RWPE2 (cell line): ENCODE measurements at regions not wholly inside any gene's neighbourhood (a gene's known extent, or its start where the extent isn't known, plus 50 kb on each side); places are given as distances from the start of the nearest gene placed in this dataset.

Experiments
- ATAC-seq: fragments of 200-7000 bp; cut with Tn5 transposase; 3 replicates; pipeline ENCODE4 v1.9.1; 2021; ENCODE audit warnings: low read depth
- DNase-seq: peaks from one replicate; pipeline ENCODE4 v3.0.0-alpha.2; 2020; ENCODE audit warnings: low spot score
- H3K27ac ChIP-seq: fragments of 450-650 bp; 2 replicates; pipeline ENCODE4 v1.5.1; 2017; ENCODE audit warnings: mild to moderate bottlenecking; ENCODE audit not compliant: poor library complexity, severe bottlenecking
- H3K27me3 ChIP-seq: fragments of 250-450 bp; sonication (Bioruptor Pico); 2 replicates; pipeline ENCODE4 v1.5.1; 2021; ENCODE audit warnings: mild to moderate bottlenecking, moderate library complexity; ENCODE audit not compliant: insufficient read depth, poor library complexity, severe bottlenecking
- H3K36me3 ChIP-seq: fragments of 250-450 bp; sonication (Bioruptor Pico); 2 replicates; pipeline ENCODE4 v1.5.1; 2020; ENCODE audit warnings: low read depth, mild to moderate bottlenecking, moderate library complexity
- H3K4me1 ChIP-seq: fragments of 250-450 bp; sonication (Bioruptor Pico); 2 replicates; pipeline ENCODE4 v1.5.1; 2021; ENCODE audit warnings: mild to moderate bottlenecking, moderate library complexity; ENCODE audit not compliant: insufficient read depth, poor library complexity, severe bottlenecking
- H3K4me3 ChIP-seq: fragments of 250-450 bp; sonication (Bioruptor Pico); 2 replicates; pipeline ENCODE4 v1.5.1; 2021; ENCODE audit warnings: mild to moderate bottlenecking, moderate library complexity; ENCODE audit not compliant: severe bottlenecking
- H3K9me3 ChIP-seq: fragments of 250-450 bp; sonication (Bioruptor Pico); 2 replicates; pipeline ENCODE4 v1.5.1; 2021; ENCODE audit warnings: mild to moderate bottlenecking, moderate library complexity; ENCODE audit not compliant: severe bottlenecking
- CTCF ChIP-seq: fragments of 450-650 bp; IDR thresholded peaks from one replicate; pipeline ENCODE4 v1.5.1; 2017; ENCODE audit warnings: mild to moderate bottlenecking, moderate library complexity; ENCODE audit not compliant: poor library complexity, severe bottlenecking

- Histone ChIP-seq H3K27ac (no peak overlapping the region), H3K36me3 (no peaks in the 10 kb centered on the region), H3K4me3 (no peak overlapping the region), H3K27me3 (no peaks in the 10 kb centered on the region), H3K9me3 (no peaks in the 10 kb centered on the region), H3K4me1 (no peaks in the 10 kb centered on the region)
- DNase-seq (no peak), ATAC-seq (no peak)
- no peak for TF ChIP-seq CTCF
These were observed 105.9 kb upstream of the ID2 start for GRCh38 chr2:8575834-8576423.

GRCh38 chr2:8576525-8577167, 105.2 kb upstream of the ID2 start:
- no peak for DNase-seq
- Histone ChIP-seq H3K4me1 (no peaks in the 10 kb centered on the region), H3K4me3 (no peak overlapping the region), H3K27me3 (no peaks in the 10 kb centered on the region), H3K27ac (no peak overlapping the region), H3K9me3 (no peaks in the 10 kb centered on the region), H3K36me3 (no peaks in the 10 kb centered on the region)
- no peak for TF ChIP-seq CTCF
- ATAC-seq: no peak

- Histone ChIP-seq H3K4me3 (no peak overlapping the region), H3K4me1 (no peaks in the 10 kb centered on the region), H3K27ac (no peak overlapping the region), H3K27me3 (no peaks in the 10 kb centered on the region), H3K9me3 (no peaks in the 10 kb centered on the region), H3K36me3 (no peaks in the 10 kb centered on the region)
- no peak for ATAC-seq
- TF ChIP-seq CTCF: no peak
- DNase-seq: no peak
These were observed 104.3 kb upstream of the ID2 start for GRCh38 chr2:8577573-8577972.

GRCh38 chr2:8578335-8579244, 103.3 kb upstream of the ID2 start:
- Histone ChIP-seq H3K27me3 (no peaks in the 10 kb centered on the region), H3K4me3 (no peak overlapping the region), H3K9me3 (no peaks in the 10 kb centered on the region), H3K36me3 (no peaks in the 10 kb centered on the region), H3K4me1 (no peaks in the 10 kb centered on the region), H3K27ac (no peak overlapping the region)
- no peak for TF ChIP-seq CTCF
- DNase-seq (no peak), ATAC-seq (no peak)
